HG02981 (cell line): ENCODE measurements at regions not wholly inside any gene's neighbourhood (a gene's known extent, or its start where the extent isn't known, plus 50 kb on each side); places are given as distances from the start of the nearest gene placed in this dataset.

Experiments
- ATAC-seq: cut with Tn5 transposase; IDR thresholded peaks from one replicate; pipeline ENCODE4 v1.9.1; 2021; ENCODE audit warnings: mild to moderate bottlenecking, moderate library complexity; ENCODE audit not compliant: unreplicated experiment

DNA sequence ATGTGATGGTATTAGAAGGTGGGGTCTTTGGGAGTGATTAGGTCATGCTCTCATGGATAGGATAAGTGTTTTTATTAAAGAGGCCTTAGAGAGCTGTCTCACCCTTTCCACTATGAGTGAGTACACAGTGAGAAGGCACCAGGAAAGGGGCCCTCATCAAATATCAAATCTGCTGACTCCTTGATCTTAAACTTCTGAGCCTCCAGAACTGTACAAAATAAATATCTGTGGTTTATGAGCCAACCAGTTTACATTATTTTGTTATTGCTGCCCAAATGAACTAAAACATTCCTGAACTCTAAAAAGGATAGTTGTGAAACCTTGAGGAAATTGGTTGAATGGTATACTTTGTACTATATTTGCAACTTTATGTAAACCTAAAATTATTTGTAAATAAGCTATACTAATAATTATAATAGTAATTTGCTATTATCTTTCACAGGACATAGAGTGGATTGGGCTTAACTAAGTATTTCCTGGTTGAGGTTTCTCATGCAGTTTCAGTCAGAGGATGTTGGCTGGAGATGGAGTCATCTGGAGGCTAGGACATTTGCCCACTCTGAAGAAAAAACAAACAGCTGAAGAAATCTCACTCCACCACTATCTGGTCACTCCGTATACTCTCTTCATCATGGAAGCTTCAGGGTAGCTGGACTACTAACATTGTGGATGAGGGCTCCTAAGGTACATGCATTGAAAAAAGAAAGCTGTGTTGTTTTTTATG, 1068.6 kb upstream of the CADM2 start:
- no peak for ATAC-seq

DNA sequence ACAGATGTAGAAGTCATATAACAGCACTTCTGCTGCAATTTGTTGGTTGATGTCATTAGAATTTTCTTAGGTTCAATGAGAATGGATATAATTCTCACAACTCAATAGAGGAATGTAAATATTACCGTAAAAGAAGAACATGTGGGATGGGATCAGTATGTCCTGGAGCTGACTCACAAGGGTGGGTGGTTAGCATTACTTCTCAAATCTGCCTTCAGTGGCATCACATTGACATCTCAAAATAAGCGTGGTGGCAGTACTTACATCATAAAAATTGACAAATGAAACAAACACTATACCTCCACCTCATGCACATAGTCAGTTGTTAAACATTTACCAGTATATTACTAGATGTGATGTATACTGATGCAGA, 1068.0 kb upstream of the CADM2 start:
- ATAC-seq = no peak

GRCh38 chr3:83894223-83894622, 1064.6 kb upstream of the CADM2 start:
- ATAC-seq = no peak

- ATAC-seq = no peak
Observed at GRCh38 chr3:83895892-83896291, 1062.9 kb upstream of the CADM2 start.

- ATAC-seq = no peak
Observed at GRCh38 chr3:83902787-83903533, 1055.8 kb upstream of the CADM2 start.

- no peak for ATAC-seq
Observed at GRCh38 chr3:83913381-83913780, 1045.4 kb upstream of the CADM2 start.

GRCh38 chr3:83926291-83926690, 1032.5 kb upstream of the CADM2 start:
- no peak for ATAC-seq

GRCh38 chr3:83928391-83928790, 1030.4 kb upstream of the CADM2 start:
- ATAC-seq = no peak

GRCh38 chr3:83928903-83929302, 1029.9 kb upstream of the CADM2 start:
- ATAC-seq = no peak

GRCh38 chr3:83934192-83935021, 1024.4 kb upstream of the CADM2 start:
- ATAC-seq = no peak

GRCh38 chr3:83938491-83938890, 1020.3 kb upstream of the CADM2 start:
- no peak for ATAC-seq

- ATAC-seq = no peak
Observed at GRCh38 chr3:83941990-83942745, 1016.6 kb upstream of the CADM2 start.

GRCh38 chr3:83946049-83946448, 1012.7 kb upstream of the CADM2 start:
- ATAC-seq = no peak

GRCh38 chr3:83946554-83946953, 1012.2 kb upstream of the CADM2 start:
- no peak for ATAC-seq

GRCh38 chr3:83948771-83949170, 1010.0 kb upstream of the CADM2 start:
- ATAC-seq = no peak

GRCh38 chr3:83953417-83954089, 1005.2 kb upstream of the CADM2 start:
- no peak for ATAC-seq

DNA sequence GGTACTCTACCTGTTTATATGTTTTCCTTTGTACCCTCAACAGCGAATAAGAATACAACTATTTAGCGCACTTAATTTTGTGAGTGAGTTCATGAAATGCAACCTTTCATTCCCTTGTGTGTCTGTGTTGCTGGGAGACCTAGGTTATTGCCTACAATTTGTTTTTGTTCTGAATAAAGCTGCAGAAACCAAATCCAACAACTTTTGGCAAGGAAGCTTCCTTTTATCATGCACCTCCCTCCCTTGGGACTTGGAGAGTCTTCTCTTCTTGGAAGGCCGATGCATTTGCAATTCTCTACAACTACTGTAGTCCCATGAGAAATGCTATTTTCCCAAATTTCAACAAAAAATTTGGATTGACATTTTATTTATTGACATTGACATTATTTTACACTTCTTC, 1002.4 kb upstream of the CADM2 start:
- no peak for ATAC-seq

DNA sequence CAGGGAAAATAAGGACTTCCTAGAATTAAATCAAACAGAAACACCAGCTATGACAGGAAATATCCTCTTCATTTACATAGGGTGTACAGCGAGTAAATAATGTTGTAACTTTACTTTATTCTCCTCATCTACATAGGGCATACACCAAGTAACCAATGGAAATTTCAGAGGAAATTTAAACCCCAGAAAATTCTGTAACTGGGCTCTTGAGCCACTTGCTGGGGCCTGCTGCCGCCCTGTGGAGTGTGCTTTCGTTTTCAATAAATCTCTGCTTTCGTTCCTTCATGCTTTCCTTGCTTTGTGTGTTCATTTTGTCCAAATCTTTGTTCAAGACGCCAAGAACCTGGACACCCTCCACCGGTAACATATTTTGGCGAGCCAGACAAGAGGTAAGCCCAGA, 990.4 kb upstream of the CADM2 start:
- ATAC-seq = no peak

DNA sequence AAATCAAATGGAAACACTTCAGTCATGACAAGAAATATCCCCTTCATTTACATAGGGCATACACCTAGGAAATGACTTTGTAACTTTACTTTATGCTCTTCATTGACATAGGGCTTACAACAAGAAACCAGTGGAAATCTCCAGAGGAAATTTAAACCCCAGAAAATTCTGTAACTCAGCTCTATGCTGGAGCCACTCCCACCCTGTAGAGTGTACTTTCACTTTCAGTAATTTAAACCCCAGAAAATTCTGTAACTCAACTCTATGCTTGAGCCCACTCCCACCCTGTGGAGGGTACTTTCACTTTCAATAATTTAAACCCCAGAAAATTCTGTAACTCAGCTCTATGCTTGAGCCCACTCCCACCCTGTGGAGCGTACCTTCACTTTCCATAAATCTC, 987.1 kb upstream of the CADM2 start:
- ATAC-seq = no peak

GRCh38 chr3:84008623-84009022, 950.2 kb upstream of the CADM2 start:
- ATAC-seq = no peak
